Keratinocyte (primary cell): ENCODE measurements at regions not wholly inside any gene's neighbourhood (a gene's known extent, or its start where the extent isn't known, plus 50 kb on each side); places are given as distances from the start of the nearest gene placed in this dataset.

Experiments
- CTCF ChIP-seq, 3 experiments: IDR thresholded peaks in 1 of 3; conservative IDR thresholded peaks in 1 of 3; optimal IDR thresholded peaks in 1 of 3; 2 replicates in 2 of 3; 3 replicates in 1 of 3; pipeline versions ENCODE3 to v1.5.1; 2011; ENCODE audit warnings: low read length in 3 of 3, mild to moderate bottlenecking in 3 of 3, moderate library complexity in 2 of 3, control low read depth in 1 of 3, inconsistent platforms in 1 of 3; ENCODE audit not compliant: insufficient read depth in 2 of 3; ENCODE audit errors: extremely low read depth in 1 of 3
- EZH2 ChIP-seq: IDR thresholded peaks from one replicate; pipeline ENCODE4 v1.6.1; 2012; ENCODE audit warnings: inconsistent platforms, mild to moderate bottlenecking, low read length, moderate library complexity

GRCh38 chr4:72797486-72797885 lies 228.5 kb upstream of the ADAMTS3 start:
- no peak for TF ChIP-seq CTCF (optimal IDR thresholded peaks at IDR 0.05 in 1 of 3, IDR thresholded peaks at IDR 0.05 in 1 of 3, conservative IDR thresholded peaks at IDR 0.05 in 1 of 3; ENCODE audit: extremely low read depth in 1 of 3, insufficient read depth in 2 of 3, low read length in 3 of 3)
- TF ChIP-seq EZH2, result no peak
